Effector memory CD4-positive, alpha-beta T cell (primary cell): ENCODE measurements at regions not wholly inside any gene's neighbourhood (a gene's known extent, or its start where the extent isn't known, plus 50 kb on each side); places are given as distances from the start of the nearest gene placed in this dataset.
"Not testable (repeated sequence)": the region's sequence is repeated elsewhere in the genome, so short reads cannot be mapped to it uniquely, and the experiment has no call there.

Experiments
- DNase-seq, 3 donors: peaks; one replicate each; pipeline ENCODE4 v3.0.0-alpha.2; 2020
- H3K27ac ChIP-seq: 2 replicates; pipeline ENCODE4 v1.7.0; 2013; ENCODE audit warnings: mild to moderate bottlenecking, low read length, moderate library complexity; ENCODE audit not compliant: insufficient read depth, poor library complexity, severe bottlenecking
- H3K27me3 ChIP-seq: replicated peaks from 2 replicates; pipeline ENCODE4 v1.7.0; 2013; ENCODE audit warnings: mild to moderate bottlenecking, low read length; ENCODE audit not compliant: insufficient read depth, control insufficient read depth, poor library complexity, severe bottlenecking
- H3K36me3 ChIP-seq: 2 replicates; pipeline ENCODE4 v1.7.0; 2013; ENCODE audit warnings: mild to moderate bottlenecking, low read length, moderate library complexity; ENCODE audit not compliant: control insufficient read depth, insufficient read depth
- H3K4me1 ChIP-seq: 2 replicates; pipeline ENCODE4 v1.7.0; 2013; ENCODE audit warnings: low read length, mild to moderate bottlenecking; ENCODE audit not compliant: control insufficient read depth, insufficient read depth, poor library complexity, severe bottlenecking
- H3K4me3 ChIP-seq: 2 replicates; pipeline ENCODE4 v1.7.0; 2013; ENCODE audit warnings: low read length, low read depth, mild to moderate bottlenecking; ENCODE audit not compliant: insufficient read depth, poor library complexity, severe bottlenecking
- H3K9me3 ChIP-seq: 2 replicates; pipeline ENCODE4 v1.7.0; 2013; ENCODE audit warnings: mild to moderate bottlenecking, low read length, moderate library complexity; ENCODE audit not compliant: control insufficient read depth

DNA sequence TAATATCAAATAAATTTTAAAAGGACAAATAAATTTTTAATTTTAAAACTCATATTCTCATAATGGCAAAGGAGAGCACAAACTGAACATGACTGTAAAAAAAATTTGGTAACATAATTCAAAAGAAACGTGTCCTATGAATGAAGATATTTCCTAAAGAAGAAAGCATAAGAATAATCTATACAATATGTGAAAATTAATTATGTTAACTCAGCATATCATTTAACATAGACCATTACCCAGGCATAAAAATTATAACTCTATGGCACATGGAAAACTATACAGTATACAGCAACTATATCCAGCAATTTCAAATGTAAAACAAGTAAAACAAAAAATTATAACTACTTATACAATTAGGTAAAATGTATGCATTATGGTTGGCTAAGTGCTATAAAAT, 288.1 kb downstream of the SUCLG1 start:
- Histone ChIP-seq H3K4me3 (no peak overlapping the region), H3K4me1 (no peaks in the 10 kb centered on the region), H3K27me3 (no peaks in the 10 kb centered on the region), H3K27ac (no peak overlapping the region), H3K36me3 (no peaks in the 10 kb centered on the region), H3K9me3 (no peaks in the 10 kb centered on the region)
- no peak for DNase-seq

- Histone ChIP-seq H3K27ac (no peak overlapping the region), H3K9me3 (no peaks in the 10 kb centered on the region), H3K4me1 (no peaks in the 10 kb centered on the region), H3K27me3 (no peaks in the 10 kb centered on the region), H3K4me3 (no peak overlapping the region), H3K36me3 (no peaks in the 10 kb centered on the region)
- no peak for DNase-seq
Observed at GRCh38 chr2:84169871-84170270, 289.2 kb downstream of the SUCLG1 start.

GRCh38 chr2:84168552-84168951, 290.5 kb downstream of the SUCLG1 start:
- not testable (repeated sequence) for H3K27me3 ChIP-seq

DNA sequence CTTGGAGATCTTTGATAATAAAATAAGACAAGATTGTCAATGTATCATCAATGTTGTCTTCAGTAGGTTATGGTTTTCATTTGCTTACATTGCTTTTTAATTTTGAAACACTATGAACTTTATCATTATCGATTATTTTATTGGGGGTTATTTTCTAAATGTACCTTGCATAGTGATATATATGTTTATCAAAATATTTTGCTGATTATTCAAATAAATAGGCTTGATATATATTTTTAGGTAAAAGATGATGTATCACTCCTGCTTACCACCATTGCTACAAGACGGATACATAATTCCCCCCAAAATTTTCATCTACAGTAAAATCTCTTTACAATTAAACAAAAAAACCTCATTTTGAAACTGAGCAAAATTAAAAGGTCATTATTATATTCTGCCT, 293.8 kb downstream of the SUCLG1 start:
- Histone ChIP-seq H3K27ac (no peak overlapping the region), H3K36me3 (no peaks in the 10 kb centered on the region), H3K9me3 (no peaks in the 10 kb centered on the region), H3K4me3 (no peak overlapping the region), H3K27me3 (no peaks in the 10 kb centered on the region), H3K4me1 (no peaks in the 10 kb centered on the region)
- DNase-seq: no peak

More at GRCh38 chr2:84168552-84168951, 290.5 kb downstream of the SUCLG1 start:
- DNase-seq, H3K4me1 ChIP-seq, H3K9me3 ChIP-seq, H3K36me3 ChIP-seq, H3K27ac ChIP-seq, H3K4me3 ChIP-seq: not testable (repeated sequence)

DNA sequence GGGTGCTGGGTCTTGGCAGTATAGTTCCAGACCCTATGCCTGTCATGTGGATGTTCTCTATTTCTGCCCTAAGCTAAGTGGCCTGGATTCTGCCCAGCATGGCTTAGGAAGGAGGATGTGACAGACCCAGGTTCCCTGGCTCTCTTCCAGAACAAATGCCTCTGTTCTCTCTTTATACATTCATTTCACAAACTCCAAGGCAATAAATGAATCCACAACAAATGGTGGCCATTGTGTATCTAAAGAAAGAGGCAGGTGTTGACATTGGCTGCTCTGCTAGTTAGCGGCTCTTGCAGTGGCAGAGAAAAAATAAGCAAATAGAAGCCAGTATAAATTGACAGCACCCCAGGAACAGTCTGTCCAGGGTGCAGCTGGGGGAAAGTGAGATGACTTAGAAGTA, 298.6 kb downstream of the SUCLG1 start:
- no peak for DNase-seq
- Histone ChIP-seq H3K9me3 (no peaks in the 10 kb centered on the region), H3K27ac (no peak overlapping the region)

GRCh38 chr2:84158605-84159004, 300.5 kb downstream of the SUCLG1 start:
- Histone ChIP-seq H3K27me3 (no peaks in the 10 kb centered on the region), H3K36me3 (no peaks in the 10 kb centered on the region), H3K9me3 (no peaks in the 10 kb centered on the region), H3K27ac (no peak overlapping the region), H3K4me1 (no peaks in the 10 kb centered on the region), H3K4me3 (no peak overlapping the region)
- no peak for DNase-seq

More for the DNA sequence above, 298.6 kb downstream of the SUCLG1 start:
- H3K4me3 ChIP-seq: no peak overlapping the region
- no peaks in the 10 kb centered on the region for H3K36me3 ChIP-seq
- no peaks in the 10 kb centered on the region for H3K27me3 ChIP-seq
- no peaks in the 10 kb centered on the region for H3K4me1 ChIP-seq

DNA sequence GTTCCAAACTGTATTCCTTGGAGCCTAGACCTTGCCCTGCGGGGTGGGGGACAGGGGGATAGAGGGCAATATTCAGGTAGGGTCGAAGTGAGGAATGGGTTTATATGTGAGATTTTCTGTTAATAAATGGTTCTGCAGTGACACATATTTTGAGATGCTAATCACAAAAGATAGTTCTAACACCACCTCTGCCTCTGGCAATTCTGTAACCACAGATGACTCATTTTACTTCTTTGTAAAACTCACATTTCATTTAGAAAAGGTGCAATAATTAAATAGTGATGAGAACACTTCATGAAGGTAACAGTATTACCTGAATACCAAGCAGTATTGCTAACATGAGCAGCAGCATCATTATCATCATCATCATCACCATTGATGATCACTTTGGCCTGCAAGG, 306.6 kb downstream of the SUCLG1 start:
- Histone ChIP-seq H3K9me3 (no peaks in the 10 kb centered on the region), H3K27ac (no peak overlapping the region)
- DNase-seq: no peak

GRCh38 chr2:84144345-84144744, 314.7 kb downstream of the SUCLG1 start:
- H3K4me1 ChIP-seq: no peaks in the 10 kb centered on the region
- H3K27me3 ChIP-seq: no peaks in the 10 kb centered on the region
- no peaks in the 10 kb centered on the region for H3K9me3 ChIP-seq
- H3K36me3 ChIP-seq: no peaks in the 10 kb centered on the region
- no peak for DNase-seq
- no peak overlapping the region for H3K27ac ChIP-seq
- no peak overlapping the region for H3K4me3 ChIP-seq

More for the DNA sequence above, 306.6 kb downstream of the SUCLG1 start:
- Histone ChIP-seq H3K4me1 (no peaks in the 10 kb centered on the region), H3K36me3 (no peaks in the 10 kb centered on the region), H3K4me3 (no peak overlapping the region), H3K27me3 (no peaks in the 10 kb centered on the region)

DNA sequence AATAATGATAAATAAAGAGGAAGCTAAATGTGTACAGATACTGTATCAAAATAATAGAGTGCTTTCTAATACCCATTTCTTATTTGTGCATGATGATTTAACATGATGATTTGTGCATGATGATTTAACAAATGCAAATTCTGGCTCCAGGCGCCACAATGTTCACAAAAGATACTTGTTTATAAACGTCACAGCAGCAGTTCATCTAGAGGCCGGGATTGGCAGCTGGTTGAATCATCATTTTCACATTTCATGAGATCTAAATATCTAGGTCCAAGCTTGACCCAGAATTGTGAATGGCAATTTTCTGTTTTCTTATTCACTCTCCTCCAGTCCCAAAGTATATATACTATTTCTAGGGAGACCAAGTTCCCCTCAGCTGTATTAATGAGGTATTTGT, 322.0 kb downstream of the SUCLG1 start:
- H3K36me3 ChIP-seq: no peaks in the 10 kb centered on the region
- no peak overlapping the region for H3K27ac ChIP-seq
- no peak for DNase-seq
- no peaks in the 10 kb centered on the region for H3K9me3 ChIP-seq
- H3K4me1 ChIP-seq: no peaks in the 10 kb centered on the region
- peaks cover 4% of the 10 kb centered on the region for H3K27me3 ChIP-seq
- no peak overlapping the region for H3K4me3 ChIP-seq

- Histone ChIP-seq H3K36me3 (no peaks in the 10 kb centered on the region), H3K9me3 (no peaks in the 10 kb centered on the region), H3K4me3 (no peak overlapping the region), H3K4me1 (no peaks in the 10 kb centered on the region), H3K27me3 (peaks cover 4% of the 10 kb centered on the region), H3K27ac (no peak overlapping the region)
- DNase-seq: no peak
Observed at GRCh38 chr2:84132370-84132769, 326.7 kb downstream of the SUCLG1 start.
